HUES6 (cell line): ENCODE measurements at regions not wholly inside any gene's neighbourhood (a gene's known extent, or its start where the extent isn't known, plus 50 kb on each side); places are given as distances from the start of the nearest gene placed in this dataset.

Experiments used
- H3K27ac ChIP-seq: 2 replicates; pipeline ENCODE4 v1.7.0; 2013; ENCODE audit warnings: low read depth, mild to moderate bottlenecking, low read length, inconsistent platforms
- H3K27me3 ChIP-seq: 2 replicates; pipeline ENCODE4 v1.6.1; 2013; ENCODE audit warnings: low read length; ENCODE audit not compliant: control insufficient read depth, insufficient read depth
- H3K36me3 ChIP-seq: 2 replicates; pipeline ENCODE4 v1.6.1; 2013; ENCODE audit warnings: low read length; ENCODE audit not compliant: control insufficient read depth, insufficient read depth
- H3K4me1 ChIP-seq: 2 replicates; pipeline ENCODE4 v1.6.1; 2013; ENCODE audit warnings: low read length; ENCODE audit not compliant: control insufficient read depth, insufficient read depth
- H3K4me3 ChIP-seq: 2 replicates; pipeline ENCODE4 v1.5.1; 2013; ENCODE audit warnings: low read depth, low read length
- H3K9ac ChIP-seq: one replicate; pipeline ENCODE4 v1.6.1; 2013; ENCODE audit warnings: mild to moderate bottlenecking, low read length
- H3K9me3 ChIP-seq: 2 replicates; pipeline ENCODE4 v1.6.1; 2013; ENCODE audit warnings: low read depth, low read length; ENCODE audit not compliant: control insufficient read depth, insufficient read depth

- H3K27me3 ChIP-seq = no peaks in the 10 kb centered on the region
- H3K27ac ChIP-seq = no peak overlapping the region
- no peak overlapping the region for H3K9ac ChIP-seq
- H3K36me3 ChIP-seq = no peaks in the 10 kb centered on the region
- H3K4me1 ChIP-seq = no peaks in the 10 kb centered on the region
- peaks cover 11% of the 10 kb centered on the region for H3K9me3 ChIP-seq
- no peak overlapping the region for H3K4me3 ChIP-seq
These were observed 324.9 kb downstream of the NPR3 start for GRCh38 chr5:33035851-33036527.

DNA sequence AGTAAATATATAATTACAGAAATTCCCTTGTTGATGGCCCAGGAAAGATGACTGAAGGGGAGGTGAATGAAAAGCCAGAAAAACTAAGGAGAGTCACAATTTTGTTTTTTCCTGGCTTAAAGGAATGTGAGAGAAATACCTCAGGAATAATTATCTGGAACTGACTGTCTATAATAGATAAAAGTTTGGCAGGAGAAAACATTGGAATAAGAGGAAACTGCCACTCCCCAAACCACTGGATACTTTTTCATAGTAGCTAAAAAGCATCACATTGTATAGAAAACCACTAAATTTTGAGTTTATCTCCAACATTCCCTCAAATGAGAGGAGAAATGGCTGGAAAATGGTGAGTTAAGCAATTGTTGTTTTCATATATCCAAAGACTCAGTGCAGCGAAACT is 326.0 kb downstream of the NPR3 start:
- Histone ChIP-seq H3K9ac (no peak overlapping the region), H3K36me3 (no peaks in the 10 kb centered on the region), H3K4me1 (no peaks in the 10 kb centered on the region), H3K4me3 (no peak overlapping the region), H3K27ac (no peak overlapping the region), H3K27me3 (no peaks in the 10 kb centered on the region), H3K9me3 (peaks cover 21% of the 10 kb centered on the region)

DNA sequence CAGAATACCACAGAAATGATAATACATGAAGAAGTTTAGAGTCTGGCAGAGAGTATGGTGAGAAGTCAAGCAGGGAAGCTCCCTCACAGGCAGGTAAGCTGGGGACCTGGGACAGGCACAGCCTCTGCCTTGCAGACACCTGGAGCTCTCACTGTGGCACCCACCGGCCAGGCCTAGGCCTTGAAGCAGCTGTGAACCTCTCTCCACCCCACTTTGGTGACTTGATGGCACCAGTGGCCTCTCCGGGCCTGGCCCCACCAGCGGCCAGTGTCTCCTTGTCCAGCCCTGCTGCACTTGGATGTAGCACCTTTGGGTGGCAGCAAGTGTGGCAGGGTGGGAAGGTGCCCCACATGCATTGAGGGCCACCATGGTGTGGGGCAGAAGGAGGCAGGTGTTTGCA is 330.5 kb downstream of the NPR3 start:
- Histone ChIP-seq H3K9ac (no peak overlapping the region), H3K4me1 (no peaks in the 10 kb centered on the region), H3K27ac (no peak overlapping the region), H3K36me3 (no peaks in the 10 kb centered on the region), H3K9me3 (peaks cover 21% of the 10 kb centered on the region), H3K4me3 (no peak overlapping the region), H3K27me3 (no peaks in the 10 kb centered on the region)

DNA sequence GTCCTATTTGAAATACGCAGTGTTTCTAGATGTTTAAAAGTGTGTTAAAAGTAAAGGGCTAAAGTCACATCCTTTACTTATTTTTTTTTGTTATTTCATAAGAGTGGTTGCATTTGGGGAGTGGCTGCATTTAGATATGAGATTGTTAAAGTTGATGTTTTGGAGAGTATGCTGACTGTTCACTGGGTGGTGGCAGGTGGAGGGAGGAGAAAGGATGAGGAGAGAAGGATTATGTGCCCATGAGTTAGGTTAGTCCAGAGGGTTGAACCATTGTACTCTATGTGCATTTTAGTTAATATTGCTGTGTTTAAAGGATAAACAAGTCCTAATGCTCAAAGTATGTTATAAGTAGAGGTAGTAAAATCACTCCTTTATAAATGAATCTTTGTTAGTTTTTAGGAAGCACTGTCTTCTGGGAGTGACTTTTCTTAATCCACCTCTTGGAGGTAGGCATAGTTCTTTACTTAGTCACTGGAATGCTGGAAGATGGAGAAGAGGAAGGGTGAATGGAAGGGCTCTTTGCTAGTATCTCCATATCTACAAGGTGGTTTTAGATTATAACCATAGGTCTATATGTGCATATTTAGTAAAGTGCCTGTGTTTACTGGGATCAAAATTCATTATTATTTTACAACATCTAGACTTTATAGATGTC is 332.3 kb downstream of the NPR3 start:
- Histone ChIP-seq H3K9me3 (peaks cover 21% of the 10 kb centered on the region), H3K36me3 (no peaks in the 10 kb centered on the region), H3K9ac (no peak overlapping the region), H3K27ac (no peak overlapping the region), H3K4me3 (no peak overlapping the region), H3K27me3 (no peaks in the 10 kb centered on the region), H3K4me1 (no peaks in the 10 kb centered on the region)

- Histone ChIP-seq H3K36me3 (no peaks in the 10 kb centered on the region), H3K4me1 (no peaks in the 10 kb centered on the region; the same call in 1 of the 2 replicates), H3K27me3 (no peaks in the 10 kb centered on the region), H3K9ac (no peak overlapping the region), H3K4me3 (no peak overlapping the region), H3K9me3 (peaks cover 9% of the 10 kb centered on the region; the same call in 1 of the 2 replicates), H3K27ac (no peak overlapping the region)
These were observed 335.0 kb downstream of the NPR3 start for GRCh38 chr5:33046091-33046490.

DNA sequence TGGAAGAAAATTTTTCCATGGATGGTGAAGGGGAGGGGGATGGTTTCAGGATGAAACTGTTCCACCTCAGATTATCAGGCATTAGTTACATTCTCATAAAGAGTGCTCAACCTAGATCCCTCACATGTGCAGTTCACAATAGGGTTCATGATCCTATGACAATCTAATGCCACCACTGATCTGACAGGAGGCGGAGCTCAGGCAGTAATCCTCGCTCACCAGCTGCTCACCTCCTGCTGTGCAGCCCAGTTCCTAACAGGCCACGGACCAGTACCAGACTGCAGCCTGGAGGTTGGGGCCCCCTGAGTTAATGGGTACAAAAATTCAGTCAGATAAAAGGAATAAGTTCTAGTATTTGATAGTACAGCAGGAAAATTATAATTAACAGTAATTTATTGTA is 337.2 kb downstream of the NPR3 start:
- H3K27ac ChIP-seq = no peak overlapping the region
- no peak overlapping the region for H3K4me3 ChIP-seq
- no peaks in the 10 kb centered on the region for H3K36me3 ChIP-seq
- no peaks in the 10 kb centered on the region for H3K27me3 ChIP-seq
- H3K9ac ChIP-seq = no peak overlapping the region
- no peaks in the 10 kb centered on the region; the same call in 1 of the 2 replicates for H3K4me1 ChIP-seq
- no peaks in the 10 kb centered on the region for H3K9me3 ChIP-seq

DNA sequence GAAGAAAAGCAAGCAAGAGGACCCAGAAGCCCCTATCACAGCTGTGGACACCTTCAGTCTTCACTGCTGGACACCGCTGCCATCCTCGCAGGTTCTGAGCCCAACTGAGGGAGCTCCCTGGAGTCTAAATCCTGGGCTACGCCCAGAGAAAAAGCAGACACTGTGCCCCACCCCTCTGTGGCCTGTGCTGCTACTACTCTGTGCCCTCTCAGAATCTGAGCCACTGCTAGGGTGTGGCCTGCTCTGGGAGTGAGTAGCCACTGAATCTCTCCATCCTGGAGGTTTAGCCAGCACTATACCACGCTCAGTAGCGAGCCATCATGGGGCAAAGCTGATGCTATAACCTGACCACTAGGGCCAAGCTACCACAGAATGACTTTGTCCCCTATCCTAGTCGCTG is 338.2 kb downstream of the NPR3 start:
- Histone ChIP-seq H3K36me3 (no peaks in the 10 kb centered on the region), H3K9ac (no peak overlapping the region), H3K27me3 (no peaks in the 10 kb centered on the region), H3K4me3 (no peak overlapping the region), H3K4me1 (no peaks in the 10 kb centered on the region; the same call in 1 of the 2 replicates), H3K27ac (no peak overlapping the region), H3K9me3 (no peaks in the 10 kb centered on the region)

GRCh38 chr5:33049842-33050241 is 338.7 kb downstream of the NPR3 start:
- peaks cover 1% of the 10 kb centered on the region; the same call in 1 of the 2 replicates for H3K9me3 ChIP-seq
- H3K4me3 ChIP-seq = no peak overlapping the region
- no peaks in the 10 kb centered on the region for H3K27me3 ChIP-seq
- no peak overlapping the region for H3K27ac ChIP-seq
- no peaks in the 10 kb centered on the region; the same call in 1 of the 2 replicates for H3K4me1 ChIP-seq
- H3K36me3 ChIP-seq = no peaks in the 10 kb centered on the region
- no peak overlapping the region for H3K9ac ChIP-seq

DNA sequence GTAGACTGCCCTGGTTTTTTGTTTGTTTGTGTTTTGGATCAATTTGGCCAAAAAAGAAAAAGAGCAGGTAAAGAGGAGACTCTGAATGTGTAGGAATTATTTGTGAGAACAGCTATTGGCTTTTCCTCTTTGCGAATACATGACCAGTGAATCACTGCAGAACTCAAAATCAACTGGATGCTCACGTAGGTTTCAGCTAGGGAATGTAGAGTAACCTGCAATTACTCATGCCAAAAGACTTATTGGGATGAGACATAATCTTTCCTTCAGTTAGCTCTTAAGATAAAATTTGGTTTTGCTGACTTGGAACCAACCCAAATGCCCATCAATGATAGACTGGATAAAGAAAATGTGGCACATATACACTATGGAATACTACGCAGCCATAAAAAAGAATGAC is 348.0 kb downstream of the NPR3 start:
- no peaks in the 10 kb centered on the region for H3K36me3 ChIP-seq
- H3K4me1 ChIP-seq = no peaks in the 10 kb centered on the region
- no peaks in the 10 kb centered on the region for H3K27me3 ChIP-seq
- no peak overlapping the region for H3K27ac ChIP-seq
- H3K4me3 ChIP-seq = no peak overlapping the region
- peaks cover 9% of the 10 kb centered on the region for H3K9me3 ChIP-seq
- H3K9ac ChIP-seq = no peak overlapping the region

DNA sequence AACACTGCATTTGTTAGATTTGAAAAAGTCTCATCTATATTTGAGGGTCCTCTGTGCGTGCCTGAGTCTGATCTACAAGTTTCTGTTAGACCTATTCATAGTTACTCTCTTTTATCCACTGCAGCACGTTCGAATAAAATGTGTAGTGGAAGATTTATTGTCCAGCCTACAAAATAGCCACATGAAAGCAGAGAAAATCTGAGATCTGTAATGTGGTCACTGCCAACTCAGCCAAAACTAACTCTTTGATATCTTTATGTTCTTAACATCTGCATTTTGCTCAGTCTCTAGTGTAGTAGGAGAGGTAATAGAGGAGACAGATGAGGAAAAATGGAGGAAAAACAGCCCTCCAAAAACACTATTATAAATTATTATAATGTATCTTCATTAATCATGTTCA is 354.0 kb downstream of the NPR3 start:
- no peaks in the 10 kb centered on the region for H3K36me3 ChIP-seq
- H3K9me3 ChIP-seq = no peaks in the 10 kb centered on the region
- no peaks in the 10 kb centered on the region for H3K27me3 ChIP-seq
- H3K9ac ChIP-seq = no peak overlapping the region
- H3K4me1 ChIP-seq = no peaks in the 10 kb centered on the region
- no peak overlapping the region for H3K4me3 ChIP-seq
- H3K27ac ChIP-seq = no peak overlapping the region

- no peaks in the 10 kb centered on the region for H3K36me3 ChIP-seq
- H3K27me3 ChIP-seq = no peaks in the 10 kb centered on the region
- H3K9me3 ChIP-seq = no peaks in the 10 kb centered on the region
- no peaks in the 10 kb centered on the region for H3K4me1 ChIP-seq
- H3K27ac ChIP-seq = no peak overlapping the region
- no peak overlapping the region for H3K4me3 ChIP-seq
- no peak overlapping the region for H3K9ac ChIP-seq
These were observed 356.2 kb downstream of the NPR3 start for GRCh38 chr5:33067291-33067690.
